ENCODE measurements at regions not wholly inside any gene's neighbourhood (a gene's known extent, or its start where the extent isn't known, plus 50 kb on each side); places are given as distances from the start of the nearest gene placed in this dataset.

DNA sequence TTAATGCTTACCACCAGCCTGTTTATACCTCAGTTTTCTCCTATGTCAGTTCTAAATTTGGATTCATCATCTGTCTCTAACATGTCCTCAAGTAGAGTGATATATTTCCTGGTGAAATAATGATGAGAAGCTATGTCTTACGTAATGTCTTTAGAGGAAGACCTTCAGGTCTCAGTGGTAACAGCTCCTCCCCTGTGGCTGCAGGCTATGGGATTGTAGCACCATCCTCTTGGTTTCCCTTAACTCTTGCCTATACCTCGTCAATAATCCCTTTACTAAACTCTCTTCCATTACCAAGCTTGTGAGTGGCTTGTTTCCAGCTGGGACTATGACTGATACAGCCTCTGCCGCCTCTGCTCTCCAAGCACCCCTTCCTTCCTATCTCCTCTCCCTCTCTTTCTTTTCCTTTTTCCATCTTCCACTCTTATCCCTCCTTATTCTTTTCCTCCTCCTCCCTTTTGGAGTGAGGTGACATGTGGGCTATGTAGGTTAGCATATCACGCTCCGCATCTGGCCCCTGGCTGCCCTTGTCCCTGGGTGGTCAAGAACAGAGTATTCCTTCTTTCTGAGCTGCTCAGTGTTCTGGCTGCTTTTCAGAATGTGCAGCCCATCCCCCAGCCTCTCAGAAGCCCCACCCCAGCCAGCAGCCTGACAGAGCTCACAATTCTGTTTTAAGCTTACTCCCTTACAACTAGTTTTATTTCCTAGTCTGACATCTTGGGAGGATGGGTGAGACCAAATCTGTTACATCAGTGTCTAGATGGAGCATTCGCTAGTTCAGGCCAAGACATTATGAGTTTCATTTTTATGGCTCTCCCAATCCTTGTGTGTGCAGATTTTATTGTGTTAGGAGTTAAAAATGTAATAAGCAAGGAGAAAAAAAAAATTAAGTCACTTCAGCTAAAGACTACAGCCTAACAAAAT is 75.0 kb upstream of the RNU6-1 start (continued):
- TF ChIP-seq ZNF473 (tag by site-specific recombination; IDR thresholded peaks at IDR 0.05) (no peak), ZNF10 (tag by site-specific recombination; IDR thresholded peaks at IDR 0.05) (no peak), ZNF600 (tag by site-specific recombination; IDR thresholded peaks at IDR 0.05) (peak; percentile 61), ZNF558 (tag by site-specific recombination; IDR thresholded peaks at IDR 0.05) (no peak)

DNA sequence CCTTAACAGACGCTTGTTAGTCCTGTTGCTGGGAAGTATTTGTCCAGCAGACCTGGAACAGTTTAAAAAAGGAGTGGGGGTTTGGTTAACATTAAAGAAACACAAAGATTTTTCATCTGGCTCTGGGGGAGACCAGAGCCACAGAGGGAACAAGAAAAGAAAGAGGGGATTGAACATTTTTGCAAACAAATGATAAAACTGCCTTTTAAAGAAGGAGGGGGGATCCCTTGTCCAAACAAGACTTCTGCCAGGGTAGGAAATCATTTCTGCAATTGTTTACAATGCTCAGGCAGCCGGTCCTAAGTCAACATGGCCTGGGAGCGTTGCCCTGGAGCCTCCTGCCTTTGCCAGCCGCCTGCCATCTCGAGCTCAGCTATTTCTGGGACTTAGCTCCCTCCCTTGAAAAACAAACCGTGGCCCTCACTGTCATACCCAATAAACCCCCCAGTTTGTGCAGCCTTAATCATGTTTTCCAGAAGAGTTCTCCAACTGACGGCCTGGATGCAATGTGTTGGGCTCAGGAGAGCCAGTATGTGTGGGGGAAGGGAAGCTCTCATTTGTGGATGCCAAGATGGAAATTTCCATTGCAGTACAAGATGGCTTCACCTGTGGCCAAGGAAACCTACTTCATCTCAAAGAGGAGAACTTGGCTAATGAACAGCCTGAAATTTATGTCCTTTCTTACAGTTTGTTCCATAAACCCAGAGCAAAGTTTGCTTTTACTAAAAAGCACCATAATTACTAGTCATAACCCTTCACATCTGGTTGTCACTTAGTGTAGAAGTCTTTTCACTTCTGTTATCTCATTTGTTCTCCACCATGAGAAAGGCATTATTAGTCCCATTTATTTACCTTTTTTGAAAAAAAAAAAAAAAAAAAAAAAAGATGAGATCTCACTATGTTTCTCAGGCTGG is 75.9 kb upstream of the RNU6-1 start:
- Histone ChIP-seq H3K9me3 (ENCODE audit: control insufficient read depth, insufficient read depth, low read depth, low read length) (no peaks in the 10 kb centered on the region), H3K4me3 (ENCODE audit: low read depth, low read length) (no peak overlapping the region), H3K36me3 (ENCODE audit: control insufficient read depth in 2 of 2, insufficient read depth in 1 of 2, low read length in 2 of 2) (no peaks in the 10 kb centered on the region), H3K4me1 (ENCODE audit: control insufficient read depth, insufficient read depth, low read length) (peaks cover 14% of the 10 kb centered on the region), H3K27ac (ENCODE audit: extremely low read depth, low read depth, low read length) (peak overlapping the region; percentile 63)
- CTCF ChIA-PET, result no interaction called here
- POLR2A ChIA-PET, result no interaction called here
- TF ChIP-seq ZNF24 (tag by site-specific recombination; IDR thresholded peaks at IDR 0.05) (0 out of 2 replicates have a peak, but pooled peaks have one; percentile 50), ZNF670 (tag by site-specific recombination; IDR thresholded peaks at IDR 0.05; ENCODE audit: low read depth) (no peak), SP2 (tag by site-specific recombination; IDR thresholded peaks at IDR 0.05) (no peak), ZNF548 (tag by site-specific recombination; IDR thresholded peaks at IDR 0.05) (no peak), WT1 (tag by site-specific recombination; IDR thresholded peaks at IDR 0.05) (peak; percentile 56), ZBTB8A (tag by site-specific recombination; IDR thresholded peaks at IDR 0.05) (no peak), ZNF223 (tag by site-specific recombination; IDR thresholded peaks at IDR 0.05) (no peak), ZNF341 (tag by site-specific recombination; IDR thresholded peaks at IDR 0.05; ENCODE audit: low read depth) (peak; percentile 82), ZNF610 (tag by site-specific recombination; IDR thresholded peaks at IDR 0.05; ENCODE audit: borderline replicate concordance) (0 out of 2 replicates have a peak, but pooled peaks have one; percentile 15), ZNF19 (tag by site-specific recombination; IDR thresholded peaks at IDR 0.05; ENCODE audit: low read depth) (no peak), ELK4 (IDR thresholded peaks at IDR 0.05; ENCODE audit: borderline replicate concordance, low read depth, low read length) (no peak), ZNF280D (tag by site-specific recombination; IDR thresholded peaks at IDR 0.05) (no peak), TSHZ1 (tag by site-specific recombination; IDR thresholded peaks at IDR 0.05; ENCODE audit: borderline replicate concordance) (no peak), ZXDB (tag by site-specific recombination; IDR thresholded peaks at IDR 0.05) (no peak), RBAK (tag by site-specific recombination; IDR thresholded peaks at IDR 0.05) (no peak), GLIS2 (tag by site-specific recombination; IDR thresholded peaks at IDR 0.05) (no peak), YY1 (tag by site-specific recombination; IDR thresholded peaks at IDR 0.05) (peak; percentile 50; the same call in 1 of the 2 replicates), ZNF529 (tag by site-specific recombination; IDR thresholded peaks at IDR 0.05; ENCODE audit: insufficient replicate concordance) (no peak), ZNF660 (tag by site-specific recombination; IDR thresholded peaks at IDR 0.05) (no peak), PRDM6 (tag by site-specific recombination; IDR thresholded peaks at IDR 0.05) (peak; percentile 22; the same call in 1 of the 2 replicates)

Data from HEK293 (cell line).